Subcutaneous abdominal adipose tissue (tissue), 5 donors: ENCODE measurements at regions not wholly inside any gene's neighbourhood (a gene's known extent, or its start where the extent isn't known, plus 50 kb on each side); places are given as distances from the start of the nearest gene placed in this dataset.

Experiments used
- H3K27ac ChIP-seq: one replicate; pipeline ENCODE4 v1.7.0; 2013; ENCODE audit warnings: low read depth, mild to moderate bottlenecking, inconsistent platforms, low read length, moderate library complexity
- H3K27me3 ChIP-seq, 5 donors: one replicate each; pipeline ENCODE4 v1.7.0; 2013; ENCODE audit warnings: low read length in 5 of 5, inconsistent platforms in 1 of 5; ENCODE audit not compliant: control insufficient read depth in 5 of 5, insufficient read depth in 4 of 5
- H3K36me3 ChIP-seq, 5 donors: one replicate each; pipeline ENCODE4 v1.7.0; 2013; ENCODE audit warnings: low read length in 5 of 5; ENCODE audit not compliant: control insufficient read depth in 5 of 5, insufficient read depth in 5 of 5
- H3K4me1 ChIP-seq, 5 donors: one replicate each; pipeline ENCODE4 v1.7.0; 2013; ENCODE audit warnings: low read length in 5 of 5, mild to moderate bottlenecking in 3 of 5, moderate library complexity in 1 of 5; ENCODE audit not compliant: control insufficient read depth in 5 of 5, insufficient read depth in 5 of 5
- H3K4me3 ChIP-seq, 5 donors: one replicate each; pipeline ENCODE4 v1.7.0; 2013; ENCODE audit warnings: low read length in 5 of 5, low read depth in 1 of 5
- H3K9ac ChIP-seq, 5 donors: one replicate each; pipeline ENCODE4 v1.7.0; 2013; ENCODE audit warnings: low read length in 5 of 5, mild to moderate bottlenecking in 4 of 5, moderate library complexity in 3 of 5
- H3K9me3 ChIP-seq, 5 donors: one replicate each; pipeline ENCODE4 v1.7.0; 2013; ENCODE audit warnings: low read length in 5 of 5; ENCODE audit not compliant: control insufficient read depth in 5 of 5
- donor health status: healthy.
- donor health status: healthy.
- donor health status: healthy.
- donor health status: healthy.
- donor health status: healthy.

GRCh38 chr9:18189871-18190670 lies 283.9 kb upstream of the ADAMTSL1 start:
- Histone ChIP-seq H3K9ac (no peak overlapping the region), H3K27ac (no peak overlapping the region), H3K4me1 (peaks cover 0 to 5% (median 0%) of the 10 kb centered on the region in 5 donors), H3K27me3 (no peaks in the 10 kb centered on the region), H3K4me3 (no peak overlapping the region), H3K36me3 (no peaks in the 10 kb centered on the region), H3K9me3 (no peaks in the 10 kb centered on the region)

DNA sequence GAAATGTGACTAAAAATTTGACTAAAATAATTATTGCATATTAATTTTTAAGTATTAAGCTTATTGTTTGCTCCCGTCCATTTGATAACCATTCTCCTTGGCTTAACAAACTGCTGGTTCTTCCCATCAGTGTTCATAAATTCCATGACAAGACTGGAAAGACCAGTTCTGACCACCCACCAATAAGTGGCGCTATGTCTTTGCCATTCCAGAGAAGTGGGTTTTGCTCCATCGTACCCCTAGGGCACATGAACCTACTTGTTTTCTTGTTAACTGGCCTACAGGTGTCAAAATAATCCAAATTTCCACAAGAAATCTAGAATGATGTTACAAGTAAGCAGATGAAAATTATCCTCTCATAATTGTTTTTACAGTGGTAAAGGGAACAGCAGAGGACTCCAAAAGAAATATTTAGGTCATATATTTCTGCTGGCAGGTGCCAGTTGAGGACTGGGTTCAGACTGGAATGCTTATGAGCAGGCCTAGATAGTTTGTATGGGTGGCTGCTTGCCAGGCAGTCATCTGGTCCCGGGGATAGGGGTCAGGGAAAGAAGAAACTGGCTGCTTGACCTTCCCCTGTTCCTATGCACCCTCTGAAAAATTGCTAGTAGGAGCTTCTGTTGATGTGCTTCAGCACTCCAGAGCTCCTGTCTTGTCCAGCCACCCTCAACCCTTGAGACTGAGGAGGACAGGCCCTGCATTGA lies 283.1 kb upstream of the ADAMTSL1 start:
- Histone ChIP-seq H3K36me3 (no peaks in the 10 kb centered on the region), H3K9ac (no peak overlapping the region), H3K4me3 (no peak overlapping the region), H3K27me3 (no peaks in the 10 kb centered on the region), H3K4me1 (peaks cover 0 to 5% (median 0%) of the 10 kb centered on the region in 5 donors), H3K9me3 (no peaks in the 10 kb centered on the region), H3K27ac (no peak overlapping the region)

- Histone ChIP-seq H3K9me3 (no peaks in the 10 kb centered on the region), H3K27ac (no peak overlapping the region), H3K9ac (no peak overlapping the region), H3K4me3 (no peak overlapping the region), H3K36me3 (no peaks in the 10 kb centered on the region), H3K27me3 (no peaks in the 10 kb centered on the region), H3K4me1 (peaks cover 0 to 5% (median 0%) of the 10 kb centered on the region in 5 donors)
Observed at GRCh38 chr9:18194316-18194715, 279.6 kb upstream of the ADAMTSL1 start.

GRCh38 chr9:18195223-18195622 lies 278.7 kb upstream of the ADAMTSL1 start:
- Histone ChIP-seq H3K27ac (no peak overlapping the region), H3K36me3 (no peaks in the 10 kb centered on the region)

DNA sequence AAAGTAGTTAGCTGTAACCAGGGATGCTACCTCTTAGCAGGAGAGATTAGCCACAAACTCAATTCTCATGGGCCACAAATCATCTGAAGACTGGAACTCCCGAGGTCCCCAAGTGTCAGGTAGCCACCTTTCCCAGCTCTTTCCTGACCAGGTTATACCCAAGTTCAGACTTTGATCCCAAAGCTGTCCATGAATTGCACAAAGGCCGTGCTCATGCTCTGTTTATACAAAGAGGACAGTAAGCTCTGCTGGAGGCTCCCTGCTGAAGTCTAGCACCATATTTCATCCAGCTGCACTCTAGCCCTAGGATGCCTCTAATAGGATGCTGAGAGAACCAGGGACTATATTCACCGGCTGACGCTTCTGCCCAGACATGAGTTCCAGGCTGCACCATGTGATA lies 271.0 kb upstream of the ADAMTSL1 start:
- H3K9ac ChIP-seq = no peak overlapping the region
- H3K27ac ChIP-seq = no peak overlapping the region
- no peaks in the 10 kb centered on the region for H3K9me3 ChIP-seq
- H3K4me3 ChIP-seq = no peak overlapping the region
- no peaks in the 10 kb centered on the region for H3K36me3 ChIP-seq
- no peaks in the 10 kb centered on the region for H3K27me3 ChIP-seq
- no peaks in the 10 kb centered on the region for H3K4me1 ChIP-seq

More at GRCh38 chr9:18195223-18195622, 278.7 kb upstream of the ADAMTSL1 start:
- H3K4me3 ChIP-seq = no peak overlapping the region
- H3K4me1 ChIP-seq = no peaks in the 10 kb centered on the region
- no peak overlapping the region for H3K9ac ChIP-seq
- H3K27me3 ChIP-seq = no peaks in the 10 kb centered on the region
- no peaks in the 10 kb centered on the region for H3K9me3 ChIP-seq

GRCh38 chr9:18207735-18208134 lies 266.2 kb upstream of the ADAMTSL1 start:
- Histone ChIP-seq H3K9me3 (no peaks in the 10 kb centered on the region), H3K4me1 (no peaks in the 10 kb centered on the region), H3K9ac (no peak overlapping the region), H3K27me3 (no peaks in the 10 kb centered on the region), H3K4me3 (no peak overlapping the region), H3K36me3 (no peaks in the 10 kb centered on the region), H3K27ac (no peak overlapping the region)

GRCh38 chr9:18208166-18209059 lies 265.5 kb upstream of the ADAMTSL1 start:
- no peak overlapping the region for H3K27ac ChIP-seq

GRCh38 chr9:18215626-18216025 lies 258.3 kb upstream of the ADAMTSL1 start:
- H3K9ac ChIP-seq = no peak overlapping the region
- no peak overlapping the region for H3K27ac ChIP-seq
- H3K27me3 ChIP-seq = no peaks in the 10 kb centered on the region
- peaks cover 0 to 3% (median 0%) of the 10 kb centered on the region in 5 donors for H3K9me3 ChIP-seq
- H3K4me3 ChIP-seq = no peak overlapping the region
- H3K36me3 ChIP-seq = no peaks in the 10 kb centered on the region
- peaks cover 0 to 6% (median 0%) of the 10 kb centered on the region in 5 donors for H3K4me1 ChIP-seq

More at GRCh38 chr9:18208166-18209059, 265.5 kb upstream of the ADAMTSL1 start:
- no peaks in the 10 kb centered on the region for H3K27me3 ChIP-seq
- no peak overlapping the region for H3K9ac ChIP-seq
- no peaks in the 10 kb centered on the region for H3K9me3 ChIP-seq
- no peaks in the 10 kb centered on the region for H3K36me3 ChIP-seq
- no peak overlapping the region for H3K4me3 ChIP-seq
- H3K4me1 ChIP-seq = no peaks in the 10 kb centered on the region

DNA sequence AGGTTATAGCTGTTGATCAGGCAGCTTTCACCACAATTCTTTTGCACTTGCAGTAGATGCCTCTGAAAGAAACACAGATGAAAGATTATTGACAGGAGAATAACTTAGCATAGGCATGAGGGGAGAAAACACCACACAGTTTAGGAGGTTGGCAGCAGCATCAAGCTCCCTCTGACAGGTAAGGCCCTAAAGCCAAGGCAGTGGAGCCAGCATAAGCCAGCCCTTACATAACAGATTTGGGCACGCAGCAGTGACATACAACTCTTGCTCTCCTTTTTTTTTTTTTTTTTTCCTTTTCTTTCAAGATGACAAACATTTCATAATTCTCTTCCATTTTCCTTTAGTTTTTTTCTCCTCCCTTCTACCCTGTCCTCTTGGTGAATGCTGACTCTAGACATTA lies 257.6 kb upstream of the ADAMTSL1 start:
- H3K27me3 ChIP-seq = no peaks in the 10 kb centered on the region
- H3K4me1 ChIP-seq = peaks cover 0 to 6% (median 0%) of the 10 kb centered on the region in 5 donors
- no peaks in the 10 kb centered on the region for H3K36me3 ChIP-seq
- no peak overlapping the region for H3K27ac ChIP-seq
- no peak overlapping the region for H3K9ac ChIP-seq
- H3K4me3 ChIP-seq = no peak overlapping the region
- H3K9me3 ChIP-seq = peaks cover 0 to 3% (median 0%) of the 10 kb centered on the region in 5 donors
